NCI-H345 (cell line): ENCODE measurements at regions not wholly inside any gene's neighbourhood (a gene's known extent, or its start where the extent isn't known, plus 50 kb on each side); places are given as distances from the start of the nearest gene placed in this dataset.

Experiments used
- DNase-seq: peaks from one replicate; lab custom pipeline; 2025; lab: John Stamatoyannopoulos, UW

DNA sequence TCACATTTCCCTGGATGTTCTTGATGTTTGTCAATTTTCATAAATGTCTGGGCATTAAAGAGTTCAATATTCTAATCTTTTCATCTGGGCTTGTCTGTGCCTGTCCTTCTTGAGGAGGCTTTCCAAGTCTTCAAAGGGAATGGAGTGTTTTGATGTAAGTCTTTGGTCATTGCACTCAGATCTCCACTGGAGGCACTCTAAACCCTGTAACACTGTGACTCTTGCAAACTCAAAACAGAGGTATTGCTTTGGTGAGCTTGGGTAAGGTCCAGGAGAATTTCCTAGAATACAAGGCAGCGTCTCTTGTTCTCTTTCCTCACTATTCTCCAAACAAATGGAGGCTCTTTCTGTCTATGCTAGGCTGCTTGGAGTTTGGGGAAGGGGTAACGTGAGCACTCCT lies 1118.1 kb upstream of the PABPC4L start:
- DNase-seq, result no peak

DNA sequence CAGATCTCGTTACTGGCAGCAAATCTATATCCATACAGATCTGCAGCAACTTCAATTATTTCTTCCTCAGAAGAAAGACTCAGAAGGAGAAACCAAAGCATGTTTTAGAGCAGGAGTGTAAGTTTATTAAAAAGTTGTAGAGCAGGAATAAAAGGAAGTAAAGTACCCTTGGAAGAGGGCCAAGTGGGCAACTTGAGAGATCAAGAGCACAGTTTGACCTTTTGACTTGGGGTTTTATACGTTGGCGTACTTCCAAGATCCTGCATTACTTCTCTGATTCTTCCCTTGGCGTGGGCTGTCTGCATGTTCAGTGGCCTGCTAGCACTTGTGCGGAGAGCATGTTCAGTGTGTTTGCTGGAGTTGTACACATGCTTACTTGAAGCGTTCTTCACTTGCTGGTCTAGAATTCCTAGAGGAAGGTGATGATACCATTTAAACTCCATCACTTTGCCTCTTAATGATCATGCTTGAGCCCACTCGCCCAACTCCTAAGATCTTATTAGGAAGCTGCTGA lies 1114.7 kb upstream of the PABPC4L start:
- no peak for DNase-seq

DNA sequence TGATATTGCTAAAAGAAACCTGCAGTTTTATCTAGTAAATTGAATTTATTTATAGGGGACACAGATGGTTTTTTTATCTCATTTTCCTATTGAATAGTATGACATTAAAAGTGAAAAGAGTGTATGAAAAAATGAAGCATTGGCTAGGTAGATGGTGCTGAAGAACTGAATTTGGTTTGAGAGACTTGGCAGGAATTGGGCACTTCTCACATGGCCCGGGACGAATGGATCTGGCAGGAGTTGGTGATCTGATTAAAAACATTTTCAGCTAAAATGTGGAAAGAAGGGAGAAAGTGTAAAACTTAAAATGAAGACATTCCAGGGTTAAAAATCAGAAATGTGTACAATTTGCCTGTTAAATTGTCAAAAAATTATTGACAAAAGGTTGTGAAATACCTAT lies 1088.5 kb upstream of the PABPC4L start:
- DNase-seq, result no peak

DNA sequence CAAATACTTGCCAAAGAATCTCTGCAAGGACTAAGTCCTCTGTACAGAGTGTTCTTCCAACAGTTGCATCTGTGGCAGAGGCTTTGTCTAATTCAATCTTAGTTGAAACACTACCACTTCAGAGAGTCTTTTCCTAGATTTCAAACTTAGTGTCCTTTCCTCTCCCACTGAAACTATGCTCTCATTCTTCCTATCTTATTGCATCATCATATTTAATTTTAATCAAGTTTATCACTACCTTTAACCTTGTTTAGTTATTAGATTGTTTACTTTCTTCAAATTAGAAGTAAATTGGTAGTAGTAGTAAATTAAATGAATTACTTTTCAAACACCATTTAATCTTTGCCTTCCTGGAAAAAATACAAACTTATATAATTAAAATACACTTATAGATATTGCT lies 1082.3 kb upstream of the PABPC4L start:
- no peak for DNase-seq

DNA sequence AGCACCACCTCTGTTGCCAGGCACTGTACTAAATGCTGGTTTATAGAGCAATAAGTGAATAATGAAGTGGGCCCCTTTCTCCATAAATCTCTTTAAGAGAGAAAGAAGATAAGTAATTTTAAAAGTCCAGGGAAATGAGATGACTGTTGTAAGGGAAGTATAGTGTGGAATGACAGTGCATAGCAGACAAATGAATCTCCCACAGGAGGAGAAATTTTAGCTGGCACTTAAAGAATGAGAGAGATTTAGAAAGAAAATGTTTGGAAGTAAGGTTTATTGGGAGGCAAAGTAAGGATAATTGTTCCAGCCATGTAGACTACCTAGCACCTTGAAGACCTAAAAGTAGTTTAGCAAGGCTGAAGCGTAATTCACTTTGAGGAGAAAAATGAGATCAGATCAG lies 1081.1 kb upstream of the PABPC4L start:
- no peak for DNase-seq

DNA sequence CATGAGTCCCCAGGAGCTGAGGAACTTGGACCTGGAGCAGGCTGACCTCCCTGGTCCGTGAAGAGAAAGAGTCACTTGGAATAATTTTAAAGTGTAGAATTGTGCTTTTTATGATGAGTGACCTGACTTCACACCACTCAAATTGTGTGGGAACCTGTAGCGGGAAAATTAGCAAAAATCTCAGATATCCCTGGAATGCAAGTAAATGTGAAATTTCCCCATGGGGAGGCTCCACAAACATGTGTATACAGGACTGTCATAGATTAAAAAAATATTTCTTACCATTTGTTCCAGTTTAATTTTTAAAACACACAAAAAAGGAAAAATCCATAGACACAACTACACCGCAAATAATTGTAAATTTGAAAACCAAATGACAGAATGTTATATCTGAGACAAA lies 1079.6 kb upstream of the PABPC4L start:
- no peak for DNase-seq

DNA sequence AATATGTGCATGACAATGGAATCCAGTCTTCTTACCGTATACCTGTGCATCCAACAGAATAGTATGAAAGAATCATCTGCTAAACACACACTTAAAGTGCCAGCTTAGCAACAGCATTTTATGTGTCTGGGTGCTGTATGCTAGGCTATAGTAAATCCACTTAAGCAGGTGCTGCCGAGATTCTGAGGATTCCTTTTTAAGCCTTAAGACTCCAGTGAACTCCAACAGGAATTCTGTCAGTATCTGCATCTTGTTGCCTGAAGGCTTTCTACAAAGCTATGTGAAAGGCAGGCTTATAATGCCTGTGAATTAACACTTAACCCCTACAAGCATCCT lies 1076.4 kb upstream of the PABPC4L start:
- DNase-seq, result no peak

DNA sequence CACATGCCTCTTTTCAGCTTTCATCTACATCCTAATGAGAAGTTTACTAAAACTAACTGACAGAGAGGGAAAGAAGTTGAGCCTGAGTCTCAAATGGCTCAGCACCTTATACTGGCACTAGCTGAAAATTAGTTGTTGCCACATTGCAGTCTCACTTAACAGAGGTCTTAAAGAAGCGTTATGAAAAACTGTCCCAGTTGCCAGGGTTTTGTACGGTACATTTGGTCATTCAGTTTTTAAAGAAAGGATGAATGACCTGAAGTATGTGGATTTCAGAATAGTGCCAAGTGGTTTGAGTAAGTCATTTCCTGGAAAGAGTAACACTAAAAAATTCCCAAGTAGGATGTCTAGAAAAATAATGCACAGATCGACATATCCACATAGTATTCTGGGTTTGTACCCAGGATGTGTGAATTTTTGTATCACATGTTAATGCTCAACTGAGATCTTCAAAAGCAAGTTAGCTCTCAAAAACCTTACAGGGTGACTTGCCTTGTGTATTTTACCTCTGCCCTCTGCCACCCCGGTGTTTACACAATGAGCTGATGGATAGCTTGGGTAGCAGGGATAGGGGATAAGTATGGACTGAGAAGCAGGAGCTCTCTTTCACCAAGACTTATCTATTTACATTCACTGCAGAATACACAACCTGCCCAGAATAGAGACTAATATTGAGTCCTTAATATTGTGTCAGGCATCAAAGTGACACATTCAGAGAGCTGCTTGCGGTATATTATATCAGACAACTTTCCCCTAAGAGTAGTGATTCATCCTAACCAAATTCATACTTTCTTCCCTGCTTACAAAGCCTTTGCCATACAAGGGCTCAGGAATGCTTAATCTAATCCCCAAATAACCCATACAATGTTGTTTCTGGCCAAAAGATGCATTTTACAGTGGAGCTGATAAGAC lies 1075.7 kb upstream of the PABPC4L start:
- no peak for DNase-seq

DNA sequence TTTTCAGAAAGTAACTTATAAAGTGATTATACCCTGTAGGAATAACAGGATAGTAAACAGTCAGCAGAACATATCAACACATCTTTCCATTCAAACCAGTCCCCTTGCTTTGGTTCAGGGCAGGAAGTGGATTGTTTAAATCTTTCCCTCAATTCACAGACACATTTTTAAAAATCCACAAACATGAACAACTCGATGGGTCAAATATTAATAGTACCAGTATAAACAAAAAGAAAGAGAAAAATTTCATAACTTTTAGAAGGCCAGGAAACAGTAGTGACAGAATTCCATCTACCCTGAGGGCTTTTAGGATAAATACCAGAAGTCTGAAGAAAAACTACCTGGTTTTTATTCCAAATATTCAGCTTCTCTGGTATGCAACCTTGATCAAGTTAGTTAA lies 1072.8 kb upstream of the PABPC4L start:
- DNase-seq, result no peak

DNA sequence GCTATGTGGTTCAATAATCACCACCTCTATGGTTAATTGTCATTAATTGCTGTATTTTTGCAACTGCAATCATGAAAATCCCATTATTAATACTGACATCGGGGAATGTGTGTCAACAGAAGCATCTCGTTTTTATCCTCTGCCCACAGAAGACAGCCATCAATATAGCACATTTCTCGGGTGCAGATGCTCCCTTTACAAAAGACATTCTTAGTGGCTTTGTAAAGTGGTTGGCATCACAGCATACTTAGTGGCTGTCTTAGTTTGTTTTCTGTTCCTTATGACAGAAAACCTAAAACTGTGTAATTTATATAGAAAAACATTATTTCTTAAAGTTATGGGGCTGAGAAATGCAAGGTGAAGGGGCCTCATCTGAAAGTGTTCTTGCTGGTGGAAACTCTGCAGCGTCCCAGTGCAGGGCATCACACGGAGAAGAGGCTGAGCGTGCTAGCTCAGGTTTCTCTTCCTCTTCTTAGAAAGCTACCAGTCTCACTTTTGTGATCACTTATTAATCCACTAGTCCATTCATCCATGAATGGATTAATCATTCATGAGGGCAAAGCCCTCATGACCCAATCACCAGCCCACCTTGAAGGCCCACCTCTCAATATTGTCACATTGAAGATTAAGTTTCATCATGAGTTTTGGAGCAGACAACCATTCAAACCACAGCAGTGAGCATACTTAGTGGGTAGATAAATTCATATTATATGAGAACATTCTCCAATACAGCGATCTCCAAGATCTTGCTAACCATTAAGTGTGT lies 1067.7 kb upstream of the PABPC4L start:
- DNase-seq, result no peak

DNA sequence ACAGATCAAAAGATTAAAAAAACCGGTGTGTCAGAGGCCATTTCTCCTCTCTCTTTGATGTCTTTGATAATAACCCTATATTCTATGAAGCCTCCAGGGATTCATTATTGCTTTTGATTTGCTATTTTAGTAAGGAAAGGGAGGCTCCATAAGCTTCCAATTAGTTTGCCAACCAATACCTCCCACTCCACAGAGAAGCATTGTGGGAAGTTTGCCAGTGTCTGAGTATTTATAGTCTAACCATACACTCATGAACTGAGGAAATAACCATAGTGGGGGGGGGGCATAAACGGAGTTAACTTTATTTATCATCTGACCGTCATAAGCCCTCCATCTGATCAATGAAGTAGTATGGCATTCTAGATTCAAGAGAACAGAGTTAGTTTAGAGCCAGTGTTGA lies 1066.8 kb upstream of the PABPC4L start:
- no peak for DNase-seq

DNA sequence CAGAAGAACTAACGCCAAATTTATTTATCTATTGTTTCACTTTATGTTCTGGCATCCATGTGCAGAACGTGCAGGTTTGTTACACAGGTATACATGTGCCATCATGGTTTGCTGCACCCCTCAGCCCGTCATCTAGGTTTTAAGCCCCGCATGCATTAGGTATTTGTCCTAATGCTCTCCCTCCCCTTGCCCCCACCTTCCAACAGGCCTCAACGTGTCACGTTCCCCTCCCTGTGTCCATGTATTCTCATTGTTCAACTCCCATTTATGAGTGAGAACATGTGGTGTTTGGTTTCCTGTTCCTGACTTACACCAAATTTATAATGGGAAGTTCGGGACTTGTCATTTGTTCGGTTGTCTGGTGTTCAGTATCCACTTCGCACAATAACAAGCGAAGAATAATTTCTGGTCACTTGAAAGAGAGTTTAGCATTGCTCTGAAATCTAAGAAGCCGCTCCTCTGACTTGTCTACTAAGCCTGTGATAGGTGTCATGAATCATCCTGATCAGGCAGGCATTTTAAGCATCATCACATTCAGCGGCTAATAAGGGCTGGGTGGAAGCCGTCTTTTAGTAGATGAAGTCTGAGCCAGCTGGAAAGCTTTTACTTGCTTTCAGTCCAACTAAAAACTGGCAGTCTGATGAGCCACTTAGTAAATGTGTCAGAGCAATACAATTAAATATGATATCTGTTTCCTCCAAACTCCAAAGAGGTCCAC lies 1065.7 kb upstream of the PABPC4L start:
- no peak for DNase-seq

DNA sequence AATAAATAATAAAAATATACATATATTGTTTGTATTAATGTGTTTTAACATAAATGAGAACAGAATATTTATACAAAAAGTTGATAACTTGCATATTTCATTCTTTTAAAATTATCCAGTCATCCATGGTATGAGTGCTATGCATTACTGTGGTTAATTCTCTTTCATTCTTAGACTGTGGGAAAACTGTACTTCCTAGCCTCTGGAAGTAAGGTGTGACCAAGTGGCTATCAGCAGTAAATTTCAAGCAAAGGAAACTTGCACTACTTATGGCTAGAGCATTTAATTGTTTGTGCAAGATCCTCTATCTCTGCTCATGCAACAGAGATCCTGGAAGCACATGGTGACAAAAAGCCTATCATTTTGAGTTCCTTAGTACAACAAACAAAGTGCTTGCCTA lies 1054.5 kb upstream of the PABPC4L start:
- no peak for DNase-seq

DNA sequence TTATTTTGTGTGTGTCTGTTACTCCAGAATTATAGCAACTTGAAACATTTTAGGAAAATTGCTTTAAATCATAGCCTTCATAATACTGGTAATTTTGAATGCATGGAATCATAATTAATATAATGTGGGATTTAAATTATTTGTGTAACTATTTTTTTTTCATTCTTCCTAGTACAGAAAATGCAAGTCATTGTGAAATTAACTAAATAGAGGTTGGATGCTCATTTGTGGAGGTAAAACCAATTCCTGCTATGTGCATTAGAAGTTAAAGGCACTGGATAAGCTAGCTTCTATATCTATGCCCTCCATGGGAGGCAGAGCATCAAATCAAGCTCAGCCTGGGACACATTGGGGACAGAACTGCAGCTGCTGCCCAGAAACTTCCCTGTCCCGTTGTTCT lies 1048.5 kb upstream of the PABPC4L start:
- no peak for DNase-seq

DNA sequence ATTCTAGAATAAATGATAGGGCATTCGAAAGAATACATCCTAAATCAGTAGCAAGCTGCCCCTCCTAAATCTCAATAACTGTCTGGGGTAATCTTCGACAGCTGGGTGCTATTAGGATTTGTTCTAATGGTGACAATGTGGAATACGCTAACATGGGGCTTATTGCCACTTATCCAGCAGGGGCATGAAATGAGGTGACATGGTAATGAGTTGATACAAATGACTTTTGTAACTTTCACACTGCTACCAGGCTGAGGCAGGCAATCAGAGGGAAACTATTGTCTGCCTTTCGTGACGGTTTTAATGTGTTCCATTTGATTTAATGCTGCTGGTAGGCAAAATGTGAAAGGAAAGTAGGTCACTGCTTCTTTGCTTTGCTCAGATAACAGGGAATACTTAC lies 1047.4 kb upstream of the PABPC4L start:
- DNase-seq, result no peak

DNA sequence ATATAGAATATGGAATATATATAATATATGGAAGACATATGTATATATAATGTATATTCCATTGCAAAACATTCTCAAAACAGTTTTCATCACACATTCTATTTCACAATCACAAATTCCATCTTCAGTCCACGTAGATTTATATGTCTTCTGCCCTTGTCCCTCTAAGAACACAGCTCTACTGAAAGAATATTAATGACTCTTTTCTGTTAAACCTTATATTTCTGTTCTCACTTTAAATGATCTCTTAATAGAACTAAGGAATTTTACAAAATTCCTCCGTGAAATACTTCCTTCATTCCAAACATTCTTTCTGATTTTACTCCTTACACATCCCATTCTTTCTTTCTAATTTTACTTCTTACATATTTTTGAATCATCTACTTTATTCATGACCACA lies 1043.1 kb upstream of the PABPC4L start:
- DNase-seq, result no peak

DNA sequence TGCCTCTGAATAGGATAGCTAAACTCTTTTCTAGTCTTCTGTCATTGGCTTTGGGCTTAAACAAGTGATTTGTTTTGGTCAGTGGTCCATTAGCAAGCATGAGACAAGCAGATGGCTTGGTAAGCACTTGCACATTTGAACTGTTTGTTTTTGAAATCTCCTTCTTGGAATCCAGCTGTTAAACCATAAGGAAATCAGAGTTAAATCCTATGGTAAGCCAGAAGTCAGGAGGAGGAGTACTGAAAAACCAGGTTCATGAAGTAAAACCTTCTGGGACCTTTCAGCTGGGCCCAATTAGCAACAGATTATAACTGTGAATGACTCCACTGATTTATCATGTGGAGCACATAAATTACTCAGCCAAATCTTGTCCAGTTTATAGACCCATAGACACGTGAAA lies 1042.5 kb upstream of the PABPC4L start:
- no peak for DNase-seq

DNA sequence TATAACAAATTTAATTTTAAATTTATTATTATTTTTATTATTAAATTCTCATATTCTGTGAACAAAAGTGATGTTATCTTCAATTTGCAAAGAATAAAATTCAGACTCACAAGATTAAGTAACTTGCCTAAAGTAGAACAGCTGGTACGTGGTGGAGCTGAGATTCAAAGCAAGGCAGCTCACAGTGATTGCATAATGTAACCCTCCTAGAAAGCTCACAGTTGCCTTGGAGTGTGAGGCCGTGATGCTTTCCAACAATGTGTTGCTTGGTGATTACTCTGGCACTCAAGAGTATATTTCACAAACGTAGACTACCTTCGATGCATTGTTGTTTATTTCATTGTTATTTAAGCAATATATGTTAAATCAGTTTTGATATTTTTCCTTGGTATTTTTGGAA lies 1039.2 kb upstream of the PABPC4L start:
- DNase-seq, result no peak

DNA sequence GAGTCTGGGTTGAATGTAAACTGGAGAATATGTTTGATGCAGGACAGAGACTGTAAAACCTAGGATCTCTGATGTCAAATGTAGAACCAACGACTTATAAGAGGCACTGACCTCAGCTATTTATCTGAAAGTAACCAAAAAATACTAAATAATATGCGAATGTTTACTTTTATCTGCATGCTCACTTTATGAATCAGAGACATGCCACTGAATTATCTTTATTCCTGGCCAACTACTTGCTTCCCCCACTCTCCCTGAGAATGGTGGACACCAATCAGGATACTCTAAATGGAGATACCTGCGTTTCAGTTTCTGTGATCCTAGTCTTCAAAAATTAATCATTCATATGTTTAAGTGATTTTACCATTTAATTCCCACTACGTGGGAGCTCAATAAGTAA lies 1038.4 kb upstream of the PABPC4L start:
- no peak for DNase-seq

DNA sequence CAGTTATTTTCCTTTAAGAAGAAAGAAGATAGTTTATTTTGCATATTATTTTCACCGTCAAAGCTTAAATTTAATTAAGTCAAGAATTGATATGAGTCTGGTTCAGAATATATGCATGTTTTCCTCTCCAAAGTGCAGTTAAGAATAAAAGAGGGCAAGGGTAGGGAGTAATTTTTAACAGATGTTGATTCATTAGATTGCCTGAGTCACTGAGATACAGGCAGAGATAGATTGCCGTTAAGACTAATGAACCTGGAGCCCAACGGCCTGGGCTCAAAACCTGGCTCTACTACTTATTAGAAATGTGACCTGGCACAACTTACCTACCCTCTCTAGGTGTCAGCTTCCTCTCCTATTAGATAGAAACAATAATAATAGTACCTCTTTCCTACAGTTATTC lies 1037.4 kb upstream of the PABPC4L start:
- DNase-seq, result no peak

DNA sequence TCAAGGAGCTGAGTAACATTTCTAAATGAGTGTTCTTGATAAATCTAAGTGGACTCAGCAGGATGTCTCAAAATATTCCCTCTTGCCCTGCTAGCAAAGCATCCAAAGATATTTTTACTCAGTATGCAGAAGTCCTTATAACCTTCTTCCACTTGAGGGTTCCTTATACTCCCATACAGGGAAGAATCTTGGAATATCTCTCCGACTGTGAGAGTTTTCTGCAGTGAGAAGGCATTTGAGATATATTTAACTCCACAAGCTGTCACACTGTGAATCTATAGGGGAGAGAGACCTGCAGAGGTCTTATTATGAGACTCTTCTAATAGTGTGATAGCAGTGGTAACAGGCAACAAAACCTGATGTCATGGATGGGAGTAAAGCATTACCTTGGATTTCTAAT lies 1034.5 kb upstream of the PABPC4L start:
- DNase-seq, result no peak

DNA sequence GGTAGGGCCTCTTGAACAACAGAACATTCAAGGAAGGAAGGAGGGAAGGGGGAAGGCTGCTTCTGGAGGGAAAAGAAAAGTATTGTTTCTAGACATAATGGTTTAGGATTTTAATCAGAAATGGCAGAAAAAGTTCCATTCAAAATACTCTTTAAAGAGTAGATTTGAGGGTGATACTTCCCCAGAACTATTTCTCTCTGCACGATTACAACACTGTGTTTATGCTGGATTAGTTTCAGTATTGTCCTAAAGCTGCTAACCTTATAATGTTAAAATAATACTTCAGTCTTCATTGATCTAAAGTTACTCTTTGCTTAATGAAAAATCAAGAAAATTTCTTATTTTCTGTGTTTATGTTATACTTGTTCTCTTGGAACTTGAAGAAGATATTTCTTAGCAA lies 1026.3 kb upstream of the PABPC4L start:
- DNase-seq, result no peak

DNA sequence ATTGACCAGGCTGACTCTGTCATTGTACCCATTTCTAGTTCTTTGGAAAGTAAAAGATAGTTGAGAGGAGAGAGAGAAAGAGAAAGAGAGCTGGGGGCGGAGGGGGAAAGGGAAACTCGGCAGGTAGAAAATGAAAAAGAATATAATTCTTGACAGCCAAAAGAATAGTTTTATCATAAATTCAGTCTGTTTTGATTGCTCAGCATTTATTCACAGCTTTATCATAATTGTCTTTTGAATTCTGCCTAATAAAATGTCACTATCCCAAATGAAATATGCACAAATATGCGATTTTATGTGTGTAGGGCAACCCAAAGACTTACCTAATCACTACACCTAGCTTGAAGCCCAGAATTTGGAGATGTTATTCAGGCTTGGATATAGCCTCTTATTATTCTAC lies 1024.0 kb upstream of the PABPC4L start:
- no peak for DNase-seq
